Keratinocyte (primary cell): ENCODE measurements at regions not wholly inside any gene's neighbourhood (a gene's known extent, or its start where the extent isn't known, plus 50 kb on each side); places are given as distances from the start of the nearest gene placed in this dataset.

Experiments
- DNase-seq: peaks from one replicate; pipeline ENCODE4 v3.0.0-alpha.2; 2011; ENCODE audit warnings: low read depth, missing footprints, low spot score
- FAIRE-seq: peaks from 2 replicates; lab custom pipeline; 2011; peaks lifted over from hg19 to GRCh38; lab: Jason Lieb, UNC
- H2AFZ ChIP-seq: 2 replicates; pipeline ENCODE4 v1.6.0; 2012; ENCODE audit warnings: low read length, control low read depth, inconsistent platforms; ENCODE audit not compliant: control insufficient read depth
- H3K27ac ChIP-seq: 2 replicates; pipeline ENCODE4 v1.5.1; 2011; ENCODE audit warnings: low read length; ENCODE audit not compliant: control insufficient read depth, insufficient read depth
- H3K27me3 ChIP-seq: 3 replicates; pipeline ENCODE4 v1.6.0; 2011; ENCODE audit warnings: low read length; ENCODE audit not compliant: control insufficient read depth, insufficient read depth; ENCODE audit errors: extremely low read depth
- H3K36me3 ChIP-seq, 2 experiments: 2 replicates in 1 of 2; 3 replicates in 1 of 2; pipeline ENCODE4 v1.5.1; 2011; ENCODE audit warnings: low read length in 2 of 2, mild to moderate bottlenecking in 1 of 2; ENCODE audit not compliant: control insufficient read depth in 2 of 2, insufficient read depth in 2 of 2; ENCODE audit errors: extremely low read depth in 1 of 2
- H3K4me1 ChIP-seq: 3 replicates; pipeline ENCODE4 v1.5.1; 2011; ENCODE audit warnings: low read length; ENCODE audit not compliant: control insufficient read depth, insufficient read depth; ENCODE audit errors: extremely low read depth
- H3K4me2 ChIP-seq: 3 replicates; pipeline ENCODE4 v1.6.0; 2011; ENCODE audit warnings: low read depth, low read length; ENCODE audit not compliant: control insufficient read depth, insufficient read depth; ENCODE audit errors: extremely low read depth
- H3K4me3 ChIP-seq, 3 experiments: fragments of 200-600 bp in 1 of 3; sonication (generic) in 1 of 3; 2 replicates in 2 of 3; 3 replicates in 1 of 3; pipeline ENCODE4 v1.5.1; 2011 to 2016; ENCODE audit warnings: low read length in 3 of 3, mild to moderate bottlenecking in 3 of 3, control low read depth in 2 of 3, inconsistent platforms in 1 of 3, low read depth in 1 of 3, mixed read lengths in 1 of 3, mixed run types in 1 of 3, moderate library complexity in 1 of 3; ENCODE audit not compliant: control insufficient read depth in 2 of 3, insufficient read depth in 2 of 3; ENCODE audit errors: extremely low read depth in 1 of 3
- H3K79me2 ChIP-seq: 2 replicates; pipeline ENCODE4 v1.6.0; 2012; ENCODE audit warnings: low read length; ENCODE audit not compliant: control insufficient read depth, insufficient read depth
- H3K9ac ChIP-seq: 3 replicates; pipeline ENCODE4 v1.6.0; 2011; ENCODE audit warnings: low read length; ENCODE audit not compliant: control insufficient read depth, insufficient read depth; ENCODE audit errors: extremely low read depth
- H3K9me1 ChIP-seq: 3 replicates; pipeline ENCODE4 v1.6.0; 2011; ENCODE audit warnings: low read length; ENCODE audit not compliant: control insufficient read depth, insufficient read depth; ENCODE audit errors: extremely low read depth
- H3K9me3 ChIP-seq: 2 replicates; pipeline ENCODE4 v1.5.1; 2012; ENCODE audit warnings: low read depth, low read length; ENCODE audit not compliant: control insufficient read depth
- H4K20me1 ChIP-seq: 3 replicates; pipeline ENCODE4 v1.6.0; 2011; ENCODE audit warnings: low read length; ENCODE audit not compliant: control insufficient read depth, insufficient read depth; ENCODE audit errors: extremely low read depth
- EZH2 ChIP-seq: IDR thresholded peaks from one replicate; pipeline ENCODE4 v1.6.1; 2012; ENCODE audit warnings: inconsistent platforms, mild to moderate bottlenecking, low read length, moderate library complexity
- dilution Hi-C: fragments of 300-500 bp; cut with MboI; formaldehyde crosslinking; loops from one replicate; pipeline ENCODE4 v1.7.0; 2020; ENCODE audit warnings: low sequenced_read_pairs; ENCODE audit not compliant: extremely low pct_ligation_motif_present
- TF ChIP-seq, protein P1 (sequence below), 3 experiments: IDR thresholded peaks in 1 of 3; conservative IDR thresholded peaks in 1 of 3; optimal IDR thresholded peaks in 1 of 3; 2 replicates in 2 of 3; 3 replicates in 1 of 3; pipeline versions ENCODE3 to v1.5.1; 2011; ENCODE audit warnings: low read length in 3 of 3, mild to moderate bottlenecking in 3 of 3, moderate library complexity in 2 of 3, control low read depth in 1 of 3, inconsistent platforms in 1 of 3; ENCODE audit not compliant: insufficient read depth in 2 of 3; ENCODE audit errors: extremely low read depth in 1 of 3

DNA sequence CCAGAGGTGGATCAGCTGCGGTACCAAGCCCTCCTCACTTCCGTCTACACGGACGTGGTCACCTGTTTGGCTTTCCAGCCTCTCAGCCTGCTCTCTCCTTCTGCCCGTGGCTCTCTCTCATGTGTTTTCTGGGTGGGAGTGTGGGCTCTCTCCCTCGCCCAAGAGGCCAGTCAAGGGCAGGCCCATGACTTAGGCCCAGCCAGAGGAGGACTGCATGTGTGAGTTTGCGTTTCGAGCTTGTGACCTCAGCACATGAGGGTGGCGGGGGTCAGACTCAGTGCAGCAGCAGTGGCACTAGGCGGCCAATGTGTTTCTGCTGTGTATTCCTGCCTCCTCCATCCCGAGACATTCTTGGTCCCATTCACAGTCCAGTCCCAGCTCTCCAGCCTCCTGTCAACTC lies 82.5 kb upstream of the SMIM23 start:
- no peaks in the 10 kb centered on the region for H3K4me1 ChIP-seq
- H3K9ac ChIP-seq: no peak overlapping the region
- no peaks in the 10 kb centered on the region for H3K36me3 ChIP-seq
- dilution Hi-C loops: no loop called here
- no peak overlapping the region for H3K4me3 ChIP-seq
- no peak overlapping the region for H3K4me2 ChIP-seq
- H2AFZ ChIP-seq: no peak overlapping the region
- no peaks in the 10 kb centered on the region for H4K20me1 ChIP-seq
- no peaks in the 10 kb centered on the region for H3K9me1 ChIP-seq
- no peak for TF ChIP-seq EZH2
- TF ChIP-seq, protein P1, sequence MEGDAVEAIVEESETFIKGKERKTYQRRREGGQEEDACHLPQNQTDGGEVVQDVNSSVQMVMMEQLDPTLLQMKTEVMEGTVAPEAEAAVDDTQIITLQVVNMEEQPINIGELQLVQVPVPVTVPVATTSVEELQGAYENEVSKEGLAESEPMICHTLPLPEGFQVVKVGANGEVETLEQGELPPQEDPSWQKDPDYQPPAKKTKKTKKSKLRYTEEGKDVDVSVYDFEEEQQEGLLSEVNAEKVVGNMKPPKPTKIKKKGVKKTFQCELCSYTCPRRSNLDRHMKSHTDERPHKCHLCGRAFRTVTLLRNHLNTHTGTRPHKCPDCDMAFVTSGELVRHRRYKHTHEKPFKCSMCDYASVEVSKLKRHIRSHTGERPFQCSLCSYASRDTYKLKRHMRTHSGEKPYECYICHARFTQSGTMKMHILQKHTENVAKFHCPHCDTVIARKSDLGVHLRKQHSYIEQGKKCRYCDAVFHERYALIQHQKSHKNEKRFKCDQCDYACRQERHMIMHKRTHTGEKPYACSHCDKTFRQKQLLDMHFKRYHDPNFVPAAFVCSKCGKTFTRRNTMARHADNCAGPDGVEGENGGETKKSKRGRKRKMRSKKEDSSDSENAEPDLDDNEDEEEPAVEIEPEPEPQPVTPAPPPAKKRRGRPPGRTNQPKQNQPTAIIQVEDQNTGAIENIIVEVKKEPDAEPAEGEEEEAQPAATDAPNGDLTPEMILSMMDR (optimal IDR thresholded peaks at IDR 0.05 in 1 of 3, IDR thresholded peaks at IDR 0.05 in 1 of 3, conservative IDR thresholded peaks at IDR 0.05 in 1 of 3; ENCODE audit: extremely low read depth in 1 of 3, insufficient read depth in 2 of 3, low read length in 3 of 3): no peak
- peaks cover 6% of the 10 kb centered on the region for H3K27me3 ChIP-seq
- H3K9me3 ChIP-seq: no peaks in the 10 kb centered on the region
- no peaks in the 10 kb centered on the region for H3K79me2 ChIP-seq
- FAIRE-seq: no peak
- H3K27ac ChIP-seq: no peak overlapping the region
- DNase-seq: no peak

DNA sequence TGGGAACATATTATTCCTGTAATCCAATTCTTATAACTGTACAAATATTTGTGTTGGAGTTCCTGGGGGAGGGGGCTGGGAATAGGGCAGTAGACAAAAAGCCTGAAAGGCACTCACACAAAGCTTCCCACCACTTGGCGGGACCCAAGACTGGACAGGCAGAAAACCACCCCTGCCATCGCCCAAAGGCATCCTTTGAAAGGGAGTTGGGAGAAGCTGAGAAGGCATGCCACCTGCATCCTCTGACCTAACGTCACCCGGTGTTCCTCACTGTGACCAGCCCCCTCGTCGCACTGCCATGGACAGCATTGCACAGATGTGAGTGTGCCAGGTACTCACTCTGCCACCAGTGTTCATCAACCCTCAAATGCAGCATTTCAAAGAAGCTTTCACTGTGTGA lies 80.6 kb upstream of the SMIM23 start:
- no peak overlapping the region for H3K4me2 ChIP-seq
- dilution Hi-C loops: no loop called here
- FAIRE-seq: no peak
- H2AFZ ChIP-seq: no peak overlapping the region
- H3K36me3 ChIP-seq: no peaks in the 10 kb centered on the region
- no peaks in the 10 kb centered on the region for H3K79me2 ChIP-seq
- DNase-seq: no peak
- no peaks in the 10 kb centered on the region for H3K9me3 ChIP-seq
- no peaks in the 10 kb centered on the region for H4K20me1 ChIP-seq
- H3K4me3 ChIP-seq: no peak overlapping the region
- no peak for TF ChIP-seq EZH2
- TF ChIP-seq, protein P1 (optimal IDR thresholded peaks at IDR 0.05 in 1 of 3, IDR thresholded peaks at IDR 0.05 in 1 of 3, conservative IDR thresholded peaks at IDR 0.05 in 1 of 3; ENCODE audit: extremely low read depth in 1 of 3, insufficient read depth in 2 of 3, low read length in 3 of 3): no peak
- H3K9me1 ChIP-seq: no peaks in the 10 kb centered on the region
- H3K9ac ChIP-seq: no peak overlapping the region
- H3K4me1 ChIP-seq: no peaks in the 10 kb centered on the region
- peaks cover 6% of the 10 kb centered on the region for H3K27me3 ChIP-seq
- no peak overlapping the region for H3K27ac ChIP-seq
